PC-3 (cell line): ENCODE measurements at regions not wholly inside any gene's neighbourhood (a gene's known extent, or its start where the extent isn't known, plus 50 kb on each side); places are given as distances from the start of the nearest gene placed in this dataset.
"Not testable (repeated sequence)": the region's sequence is repeated elsewhere in the genome, so short reads cannot be mapped to it uniquely, and the experiment has no call there.

Source experiments
- ATAC-seq: fragments of 200-7000 bp; cut with Tn5 transposase; 2 replicates; pipeline ENCODE4 v1.9.1; 2020; ENCODE audit warnings: mild to moderate bottlenecking, moderate library complexity
- BruUV-seq: library from RNA; stranded (reverse); fragments of 400-500 nt; replicated peaks from 2 replicates; lab custom pipeline; 2021; lab: Mats Ljungman, UMichigan
- CTCF ChIA-PET: fragments of 300-600 bp; sonication (Branson Sonifier 250); formaldehyde crosslinking; loops from one replicate; lab custom pipeline; 2022; ENCODE audit warnings: antibody characterized with exemption; lab: Charles Lee
- POLR2A ChIA-PET: fragments of 300-600 bp; sonication (Branson Sonifier 250); formaldehyde crosslinking; loops from one replicate; lab custom pipeline; 2022; ENCODE audit warnings: antibody characterized with exemption; ENCODE audit not compliant: unreplicated experiment; lab: Charles Lee
- DNase-seq: peaks from one replicate; pipeline ENCODE4 v3.0.0-alpha.2; 2015
- H2AFZ ChIP-seq: fragments of 300-600 bp; sonication (generic); 2 replicates; pipeline ENCODE4 v1.6.0; 2016; ENCODE audit warnings: antibody characterized with exemption, low read length
- H3F3A ChIP-seq: fragments of 300-600 bp; sonication (generic); one replicate; pipeline ENCODE4 v1.6.0; 2017; ENCODE audit warnings: antibody characterized with exemption, low read length, control low read depth, mild to moderate bottlenecking; ENCODE audit not compliant: unreplicated experiment
- H3K27ac ChIP-seq: fragments of 300-600 bp; sonication (generic); 2 replicates; pipeline ENCODE4 v1.5.1; 2016; ENCODE audit warnings: mild to moderate bottlenecking, low read length
- H3K27me3 ChIP-seq: fragments of 300-600 bp; sonication (generic); 2 replicates; pipeline ENCODE4 v1.6.1; 2016; ENCODE audit warnings: low read length, mixed read lengths
- H3K36me3 ChIP-seq: fragments of 300-600 bp; sonication (generic); 2 replicates; pipeline ENCODE4 v1.6.1; 2016; ENCODE audit warnings: low read depth, mixed run types, low read length, mixed read lengths
- H3K4me1 ChIP-seq: fragments of 300-600 bp; sonication (generic); 2 replicates; pipeline ENCODE4 v1.5.1; 2016; ENCODE audit warnings: low read length; ENCODE audit not compliant: insufficient read depth
- H3K4me2 ChIP-seq: fragments of 300-600 bp; sonication (generic); 2 replicates; pipeline ENCODE4 v1.6.0; 2016; ENCODE audit warnings: low read length
- H3K4me3 ChIP-seq: fragments of 300-600 bp; sonication (generic); 2 replicates; pipeline ENCODE4 v1.5.1; 2016; ENCODE audit warnings: mild to moderate bottlenecking, low read length, mixed read lengths
- H3K79me2 ChIP-seq: fragments of 300-600 bp; sonication (generic); 2 replicates; pipeline ENCODE4 v1.6.1; 2017; ENCODE audit warnings: low read length, mixed read lengths
- H3K9ac ChIP-seq: fragments of 300-600 bp; sonication (generic); 2 replicates; pipeline ENCODE4 v1.6.0; 2016; ENCODE audit warnings: mild to moderate bottlenecking, low read length
- H3K9me2 ChIP-seq: fragments of 300-600 bp; sonication (generic); replicated peaks from 2 replicates; pipeline ENCODE4 v1.6.1; 2016; ENCODE audit warnings: mixed run types, low read length, mixed read lengths
- H3K9me3 ChIP-seq: fragments of 300-600 bp; sonication (generic); 2 replicates; pipeline ENCODE4 v1.6.1; 2016; ENCODE audit warnings: low read length, mixed read lengths
- H4K20me1 ChIP-seq: fragments of 300-600 bp; sonication (generic); 2 replicates; pipeline ENCODE4 v1.6.1; 2016; ENCODE audit warnings: low read length, mixed read lengths
- CTCF ChIP-seq: fragments of 300-600 bp; sonication (generic); conservative IDR thresholded peaks from 2 replicates; pipeline ENCODE4 v1.5.1; 2017; ENCODE audit warnings: antibody characterized with exemption, low read depth, mild to moderate bottlenecking, low read length
- EZH2 ChIP-seq: fragments of 300-600 bp; sonication (generic); IDR thresholded peaks from one replicate; pipeline ENCODE4 v1.6.1; 2017; ENCODE audit warnings: antibody characterized with exemption, mild to moderate bottlenecking, low read length; ENCODE audit not compliant: unreplicated experiment
- EZH2phosphoT487 ChIP-seq: fragments of 300-600 bp; sonication (generic); IDR thresholded peaks from 2 replicates; pipeline ENCODE4 v1.6.1; 2018; ENCODE audit warnings: mild to moderate bottlenecking, antibody characterized with exemption, low read length, borderline replicate concordance
- intact Hi-C: fragments of 100-400 bp; cut with micrococcal nuclease; formaldehyde crosslinking; loops from 2 replicates; pipeline ENCODE4 v1.9.0; 2023

GRCh38 chr2:107743274-107743673 lies 83.4 kb upstream of the RGPD4 start:
- BruUV-seq: no TSS peak
- H2AFZ ChIP-seq: no peak overlapping the region
- H3K27me3 ChIP-seq: no peaks in the 10 kb centered on the region
- no peak overlapping the region for H3K4me2 ChIP-seq
- H3K4me3 ChIP-seq: no peak overlapping the region
- H3K9me3 ChIP-seq: no peaks in the 10 kb centered on the region
- intact Hi-C loops: no loop called here
- H3K4me1 ChIP-seq: no peaks in the 10 kb centered on the region
- H3F3A ChIP-seq: no peaks in the 10 kb centered on the region
- H3K36me3 ChIP-seq: no peaks in the 10 kb centered on the region
- POLR2A ChIA-PET: no interaction called here
- ATAC-seq (no peak), DNase-seq (no peak)
- CTCF ChIA-PET: no interaction called here
- H3K27ac ChIP-seq: no peak overlapping the region
- TF ChIP-seq EZH2phosphoT487: no peak
- no peak for TF ChIP-seq CTCF
- no peak for TF ChIP-seq EZH2
- H3K9me2 ChIP-seq: no peaks in the 10 kb centered on the region
- no peak overlapping the region for H3K9ac ChIP-seq
- H4K20me1 ChIP-seq: no peaks in the 10 kb centered on the region
- no peaks in the 10 kb centered on the region for H3K79me2 ChIP-seq

- Histone ChIP-seq H3K79me2 (no peaks in the 10 kb centered on the region), H3F3A (no peaks in the 10 kb centered on the region), H3K4me1 (no peaks in the 10 kb centered on the region), H3K9me3 (no peaks in the 10 kb centered on the region), H3K9me2 (no peaks in the 10 kb centered on the region), H3K4me2 (no peak overlapping the region), H4K20me1 (no peaks in the 10 kb centered on the region), H3K27ac (no peak overlapping the region), H2AFZ (no peak overlapping the region), H3K9ac (no peak overlapping the region), H3K4me3 (no peak overlapping the region), H3K36me3 (no peaks in the 10 kb centered on the region), H3K27me3 (no peaks in the 10 kb centered on the region)
- ChIA-PET POLR2A (no interaction called here), CTCF (no interaction called here)
- intact Hi-C loops: no loop called here
- no TSS peak for BruUV-seq
- TF ChIP-seq EZH2 (no peak), EZH2phosphoT487 (no peak), CTCF (no peak)
- DNase-seq: no peak
- ATAC-seq: no peak
Measured at GRCh38 chr2:107745100-107745499, 81.6 kb upstream of the RGPD4 start.

DNA sequence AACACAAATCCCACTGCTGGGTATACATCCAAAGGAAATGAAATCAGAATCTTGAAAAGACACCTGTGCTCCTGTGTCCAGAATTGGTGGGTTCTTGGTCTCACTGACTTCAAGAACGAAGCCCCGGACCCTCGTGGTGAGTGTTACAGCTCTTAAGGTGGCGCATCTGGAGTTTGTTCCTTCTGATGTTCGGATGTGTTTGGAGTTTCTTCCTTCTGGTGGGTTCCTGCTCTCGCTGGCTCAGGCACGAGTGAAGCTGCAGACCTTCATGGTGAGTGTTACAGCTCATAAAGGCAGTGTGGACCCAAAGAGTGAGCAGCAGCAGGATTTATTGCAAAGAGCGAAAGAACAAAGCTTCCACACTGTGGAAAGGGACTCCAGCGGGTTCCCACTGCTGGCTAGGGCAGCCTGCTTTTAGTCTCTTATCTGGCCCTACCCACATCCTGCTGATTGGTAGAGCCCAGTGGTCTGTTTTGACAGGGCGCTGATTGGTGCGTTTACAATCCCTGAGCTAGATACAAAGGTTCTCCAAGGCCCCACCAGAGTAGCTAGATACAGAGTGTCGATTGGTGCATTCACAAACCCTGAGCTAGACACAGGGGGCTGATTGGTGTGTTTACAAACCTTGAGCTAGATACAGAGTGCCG lies 80.0 kb upstream of the RGPD4 start:
- ATAC-seq, H3K79me2 ChIP-seq, H3F3A ChIP-seq, DNase-seq, POLR2A ChIA-PET, H4K20me1 ChIP-seq, intact Hi-C loops, H3K36me3 ChIP-seq, H3K9me3 ChIP-seq, H3K4me2 ChIP-seq, BruUV-seq, H3K4me3 ChIP-seq, H3K27ac ChIP-seq, H2AFZ ChIP-seq, H3K9me2 ChIP-seq, H3K27me3 ChIP-seq, H3K9ac ChIP-seq, H3K4me1 ChIP-seq, CTCF ChIA-PET: not testable (repeated sequence)

- H3K4me3 ChIP-seq, CTCF ChIA-PET, H3K36me3 ChIP-seq, H3K9me2 ChIP-seq, H3K27ac ChIP-seq, H3K79me2 ChIP-seq, DNase-seq, POLR2A ChIA-PET, H2AFZ ChIP-seq, ATAC-seq, H4K20me1 ChIP-seq, H3F3A ChIP-seq, H3K9me3 ChIP-seq, intact Hi-C loops, H3K4me2 ChIP-seq, H3K9ac ChIP-seq, BruUV-seq, H3K27me3 ChIP-seq, H3K4me1 ChIP-seq: not testable (repeated sequence)
Measured at GRCh38 chr2:107747199-107747963, 79.3 kb upstream of the RGPD4 start.
